ENCODE measurements at regions not wholly inside any gene's neighbourhood (a gene's known extent, or its start where the extent isn't known, plus 50 kb on each side); places are given as distances from the start of the nearest gene placed in this dataset.

GRCh38 chr5:89287964-89288363, 405.0 kb upstream of the MEF2C start:
- POLR2A ChIA-PET (ENCODE audit: unreplicated experiment), result no interaction called here
- no peak for DNase-seq
- TF ChIP-seq, protein P1, sequence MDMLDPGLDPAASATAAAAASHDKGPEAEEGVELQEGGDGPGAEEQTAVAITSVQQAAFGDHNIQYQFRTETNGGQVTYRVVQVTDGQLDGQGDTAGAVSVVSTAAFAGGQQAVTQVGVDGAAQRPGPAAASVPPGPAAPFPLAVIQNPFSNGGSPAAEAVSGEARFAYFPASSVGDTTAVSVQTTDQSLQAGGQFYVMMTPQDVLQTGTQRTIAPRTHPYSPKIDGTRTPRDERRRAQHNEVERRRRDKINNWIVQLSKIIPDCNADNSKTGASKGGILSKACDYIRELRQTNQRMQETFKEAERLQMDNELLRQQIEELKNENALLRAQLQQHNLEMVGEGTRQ (IDR thresholded peaks at IDR 0.05; ENCODE audit: low read depth, low read length), result no peak
- TF ChIP-seq FOS (IDR thresholded peaks at IDR 0.05; ENCODE audit: low read depth, low read length) (no peak), POLR2A (IDR thresholded peaks at IDR 0.05; ENCODE audit: low read depth, low read length) (no peak), CHD1 (IDR thresholded peaks at IDR 0.05; ENCODE audit: low read depth, low read length) (no peak), CEBPB (IDR thresholded peaks at IDR 0.05; ENCODE audit: low read depth, low read length) (no peak)
- H3K18ac ChIP-seq (ENCODE audit: low read depth, low read length), result no peak overlapping the region
- H3K79me1 ChIP-seq (ENCODE audit: low read depth in 1 of 2, low read length in 2 of 2), result no peaks in the 10 kb centered on the region
- no peak overlapping the region for H3K56ac ChIP-seq (ENCODE audit: extremely low read depth, insufficient read depth, low read length)
- H4K91ac ChIP-seq (ENCODE audit: insufficient read depth, low read depth, low read length), result no peak overlapping the region
- H3K27ac ChIP-seq (ENCODE audit: insufficient read depth, low read length), result no peak overlapping the region
- no peak overlapping the region for H2BK20ac ChIP-seq (ENCODE audit: low read depth, low read length)
- dilution Hi-C loops (cut with HindIII; ENCODE audit: low sequenced_read_pairs, unreplicated experiment) (no loop called here), intact Hi-C loops (cut with micrococcal nuclease) (no loop called here), in situ Hi-C loops (cut with MboI; ENCODE audit: low sequenced_read_pairs) (no loop called here)
- no peaks in the 10 kb centered on the region for H3K27me3 ChIP-seq (ENCODE audit: control insufficient read depth, insufficient read depth, low read length)
- no peak overlapping the region for H2AFZ ChIP-seq (replicated peaks; ENCODE audit: low read length, poor library complexity)
- no TSS peak for BruUV-seq (replicated peaks)
- no peak overlapping the region for H2AK5ac ChIP-seq (ENCODE audit: low read depth, low read length)
- no peaks in the 10 kb centered on the region for H3K9me1 ChIP-seq (ENCODE audit: insufficient read depth, low read length)
- no peak overlapping the region for H3K9ac ChIP-seq (ENCODE audit: low read depth, low read length)
- H3K4me1 ChIP-seq (ENCODE audit: control insufficient read depth, insufficient read depth, low read length), result no peaks in the 10 kb centered on the region; the same call in 1 of the 2 replicates
- no peaks in the 10 kb centered on the region for H3K9me3 ChIP-seq (ENCODE audit: control insufficient read depth, insufficient read depth, low read length)
- H4K5ac ChIP-seq (ENCODE audit: low read depth, low read length), result no peak overlapping the region
- CTCF ChIA-PET, result no interaction called here
- no peak overlapping the region for H3K14ac ChIP-seq (replicated peaks; ENCODE audit: low read depth, low read length)
- no peak overlapping the region for H2BK15ac ChIP-seq (ENCODE audit: low read depth, low read length)
- H2BK120ac ChIP-seq (ENCODE audit: low read depth, low read length), result no peak overlapping the region
- H3K4me3 ChIP-seq (ENCODE audit: insufficient read depth, low read depth, low read length), result no peak overlapping the region
- H3K4me2 ChIP-seq (ENCODE audit: low read depth, low read length), result no peak overlapping the region
- no peak overlapping the region for H3K4ac ChIP-seq (ENCODE audit: low read depth, low read length)
- no peaks in the 10 kb centered on the region for H4K20me1 ChIP-seq (ENCODE audit: insufficient read depth, low read length)
- no peak for ATAC-seq (ENCODE audit: low read depth)
- H2BK5ac ChIP-seq (ENCODE audit: low read depth, low read length, poor library complexity, severe bottlenecking), result no peak overlapping the region
- no peak overlapping the region for H3K23ac ChIP-seq (ENCODE audit: low read depth, low read length)
- H2AK9ac ChIP-seq (replicated peaks; ENCODE audit: low read depth, low read length, poor library complexity), result no peak overlapping the region
- H4K8ac ChIP-seq (ENCODE audit: low read depth in 2 of 2, low read length in 2 of 2), result no peak overlapping the region
- no peaks in the 10 kb centered on the region for H3K36me3 ChIP-seq (ENCODE audit: control insufficient read depth, insufficient read depth, low read length)
